GM23248 (cell line): ENCODE measurements at regions not wholly inside any gene's neighbourhood (a gene's known extent, or its start where the extent isn't known, plus 50 kb on each side); places are given as distances from the start of the nearest gene placed in this dataset.

Source experiments
- DNase-seq: peaks from one replicate; pipeline ENCODE4 v3.0.0-alpha.2; 2015
- H2AFZ ChIP-seq: fragments of 200-600 bp; sonication (generic); 2 replicates; pipeline ENCODE4 v1.6.1; 2016; ENCODE audit warnings: antibody characterized with exemption
- H3F3A ChIP-seq: fragments of 200-600 bp; sonication (generic); 2 replicates; pipeline ENCODE4 v1.6.1; 2016; ENCODE audit warnings: mild to moderate bottlenecking, antibody characterized with exemption, mixed run types; ENCODE audit not compliant: insufficient read depth
- H3K27ac ChIP-seq: fragments of 200-600 bp; sonication (generic); 2 replicates; pipeline ENCODE4 v1.5.1; 2016; ENCODE audit warnings: mild to moderate bottlenecking
- H3K27me3 ChIP-seq: fragments of 200-600 bp; sonication (generic); replicated peaks from 2 replicates; pipeline ENCODE4 v1.6.1; 2016; ENCODE audit warnings: mild to moderate bottlenecking; ENCODE audit not compliant: insufficient read depth
- H3K36me3 ChIP-seq: fragments of 200-600 bp; sonication (generic); 2 replicates; pipeline ENCODE4 v1.6.1; 2016; ENCODE audit warnings: low read depth, mild to moderate bottlenecking
- H3K4me1 ChIP-seq: fragments of 200-600 bp; sonication (generic); 2 replicates; pipeline ENCODE4 v1.6.1; 2016; ENCODE audit warnings: mild to moderate bottlenecking; ENCODE audit not compliant: insufficient read depth
- H3K4me2 ChIP-seq: fragments of 200-600 bp; sonication (generic); one replicate; pipeline ENCODE4 v1.6.1; 2016; ENCODE audit warnings: mild to moderate bottlenecking; ENCODE audit not compliant: unreplicated experiment
- H3K4me3 ChIP-seq: fragments of 200-600 bp; sonication (generic); 2 replicates; pipeline ENCODE4 v1.5.1; 2016; ENCODE audit warnings: mild to moderate bottlenecking
- H3K79me2 ChIP-seq: fragments of 200-600 bp; sonication (generic); 2 replicates; pipeline ENCODE4 v1.6.1; 2016; ENCODE audit warnings: mild to moderate bottlenecking; ENCODE audit not compliant: insufficient read depth
- H3K9ac ChIP-seq: fragments of 200-600 bp; sonication (generic); 2 replicates; pipeline ENCODE4 v1.6.1; 2016; ENCODE audit warnings: mild to moderate bottlenecking
- H3K9me2 ChIP-seq: fragments of 200-600 bp; sonication (generic); 2 replicates; pipeline ENCODE4 v1.6.1; 2016; ENCODE audit warnings: mixed run types, mild to moderate bottlenecking, moderate library complexity; ENCODE audit not compliant: insufficient read depth
- H3K9me3 ChIP-seq: fragments of 200-600 bp; sonication (generic); one replicate; pipeline ENCODE4 v1.6.1; 2017; ENCODE audit warnings: low read depth
- H4K20me1 ChIP-seq: fragments of 200-600 bp; sonication (generic); 2 replicates; pipeline ENCODE4 v1.6.0; 2016; ENCODE audit not compliant: insufficient read depth
- EZH2 ChIP-seq: fragments of 200-600 bp; sonication (generic); IDR thresholded peaks from 2 replicates; pipeline ENCODE4 v1.6.1; 2018; ENCODE audit warnings: antibody characterized with exemption, mild to moderate bottlenecking; ENCODE audit not compliant: insufficient read depth, poor library complexity, severe bottlenecking
- EZH2phosphoT487 ChIP-seq: fragments of 200-600 bp; sonication (generic); IDR thresholded peaks from 2 replicates; pipeline ENCODE4 v1.6.1; 2018; ENCODE audit warnings: antibody characterized with exemption, moderate library complexity, mild to moderate bottlenecking, low read depth; ENCODE audit not compliant: insufficient read depth
- WGBS, 2 experiments: methylation state at CpG; one replicate each; pipeline ENCODE4 v1.1.6; 2015 to 2017; ENCODE audit warnings: low lambda C conversion rate in 2 of 2, low coverage in 1 of 2; ENCODE audit errors: missing lambda C conversion rate in 2 of 2; 5-methylcytosine and 5-hydroxymethylcytosine counted together
- in situ Hi-C: fragments of 300-500 bp; cut with MboI; formaldehyde crosslinking; loops from 2 replicates; pipeline ENCODE4 v1.15.0; 2020

DNA sequence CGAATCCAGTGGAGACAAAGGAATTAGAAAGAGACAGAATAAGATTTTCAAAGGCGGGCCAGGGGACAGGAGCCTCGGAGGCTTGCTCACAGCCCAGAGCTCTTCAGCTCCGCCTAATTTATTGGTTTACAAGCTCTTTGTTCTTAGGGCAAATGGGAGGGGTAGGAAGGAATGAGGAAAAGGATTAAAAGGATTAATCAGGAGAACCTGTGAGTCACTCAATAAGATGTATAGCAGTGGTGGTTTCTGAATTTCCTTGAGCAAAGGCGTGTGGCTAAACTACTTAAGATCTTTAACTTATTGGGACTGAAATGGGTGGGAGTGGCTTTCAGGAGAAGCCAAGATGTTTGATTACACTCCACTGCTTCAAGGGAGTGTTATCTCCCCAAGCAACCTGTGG is 456.0 kb upstream of the SPANXN1 start:
- H3K27ac ChIP-seq, result no peak overlapping the region
- H3K9me3 ChIP-seq, result no peaks in the 10 kb centered on the region
- no peaks in the 10 kb centered on the region for H3K79me2 ChIP-seq
- in situ Hi-C loops, result no loop called here
- no peak for DNase-seq
- no peaks in the 10 kb centered on the region for H3K9me2 ChIP-seq
- no peaks in the 10 kb centered on the region for H4K20me1 ChIP-seq
- no peaks in the 10 kb centered on the region for H3K36me3 ChIP-seq
- WGBS, 2 experiments, result 28 to 32% methylated on average over 5 of the region's 5 CpGs
- H3F3A ChIP-seq, result no peaks in the 10 kb centered on the region
- no peak overlapping the region for H3K4me2 ChIP-seq
- no peak overlapping the region for H3K9ac ChIP-seq
- H3K4me1 ChIP-seq, result no peaks in the 10 kb centered on the region
- no peak for TF ChIP-seq EZH2
- no peaks in the 10 kb centered on the region for H3K27me3 ChIP-seq
- no peak overlapping the region for H2AFZ ChIP-seq
- no peak overlapping the region for H3K4me3 ChIP-seq

DNA sequence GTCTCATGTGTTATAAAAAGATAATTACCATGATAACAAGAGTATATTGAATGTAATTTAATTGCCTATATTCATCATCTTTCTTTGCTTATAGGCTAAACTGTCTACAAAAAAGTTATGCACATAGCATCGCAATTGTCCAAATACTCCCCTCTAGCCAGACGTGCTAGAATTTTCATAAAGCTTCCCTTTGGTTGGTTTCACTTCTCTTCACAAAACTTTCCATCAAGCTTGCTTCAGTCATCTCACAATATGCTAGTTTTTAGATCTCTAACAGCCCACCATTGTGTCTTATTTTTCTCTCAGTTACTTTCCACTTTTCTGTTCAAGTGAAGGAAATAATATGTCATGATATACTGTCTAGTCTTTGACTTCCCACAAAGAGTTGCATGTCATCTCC is 448.3 kb upstream of the SPANXN1 start:
- Histone ChIP-seq H3K4me1 (no peaks in the 10 kb centered on the region), H3F3A (no peaks in the 10 kb centered on the region), H3K36me3 (no peaks in the 10 kb centered on the region), H3K9ac (no peak overlapping the region), H3K9me2 (no peaks in the 10 kb centered on the region), H3K79me2 (no peaks in the 10 kb centered on the region), H3K27ac (no peak overlapping the region), H2AFZ (no peak overlapping the region), H3K9me3 (no peaks in the 10 kb centered on the region), H4K20me1 (no peaks in the 10 kb centered on the region), H3K4me3 (no peak overlapping the region), H3K27me3 (no peaks in the 10 kb centered on the region), H3K4me2 (no peak overlapping the region)
- TF ChIP-seq EZH2phosphoT487 (no peak), EZH2 (no peak)
- in situ Hi-C loops, result no loop called here
- DNase-seq, result no peak
- WGBS, 2 experiments, result 19 to 29% methylated on average over 2 of the region's 2 CpGs

DNA sequence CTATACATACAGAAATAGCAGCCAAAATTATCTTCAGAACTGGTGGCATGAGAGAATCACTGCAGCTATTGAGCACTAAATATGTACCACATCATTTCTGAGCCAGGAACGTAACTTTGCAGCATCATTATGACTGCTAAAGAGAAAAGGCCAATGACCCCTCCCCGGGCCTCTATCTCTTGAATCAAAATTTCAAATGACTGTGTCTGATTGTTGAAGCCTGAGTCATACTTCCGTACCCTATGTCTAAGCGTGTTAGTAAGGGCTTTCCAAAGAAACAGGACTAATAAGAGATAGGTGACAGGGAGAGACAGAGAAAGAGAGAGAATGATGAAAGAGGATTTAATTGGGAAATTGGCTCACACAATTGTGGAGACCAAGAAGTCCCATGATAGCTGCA is 445.5 kb upstream of the SPANXN1 start:
- H3K4me2 ChIP-seq, result no peak overlapping the region
- H3K27ac ChIP-seq, result no peak overlapping the region
- no peaks in the 10 kb centered on the region for H4K20me1 ChIP-seq
- H2AFZ ChIP-seq, result no peak overlapping the region
- WGBS, 2 experiments, result 3 to 27% methylated on average over 4 of the region's 4 CpGs
- no peak overlapping the region for H3K9ac ChIP-seq
- H3F3A ChIP-seq, result no peaks in the 10 kb centered on the region
- H3K9me3 ChIP-seq, result no peaks in the 10 kb centered on the region
- in situ Hi-C loops, result no loop called here
- no peaks in the 10 kb centered on the region for H3K9me2 ChIP-seq
- H3K36me3 ChIP-seq, result no peaks in the 10 kb centered on the region
- H3K27me3 ChIP-seq, result no peaks in the 10 kb centered on the region
- TF ChIP-seq EZH2 (no peak), EZH2phosphoT487 (no peak)
- DNase-seq, result no peak
- H3K4me1 ChIP-seq, result no peaks in the 10 kb centered on the region
- H3K4me3 ChIP-seq, result no peak overlapping the region
- H3K79me2 ChIP-seq, result no peaks in the 10 kb centered on the region

DNA sequence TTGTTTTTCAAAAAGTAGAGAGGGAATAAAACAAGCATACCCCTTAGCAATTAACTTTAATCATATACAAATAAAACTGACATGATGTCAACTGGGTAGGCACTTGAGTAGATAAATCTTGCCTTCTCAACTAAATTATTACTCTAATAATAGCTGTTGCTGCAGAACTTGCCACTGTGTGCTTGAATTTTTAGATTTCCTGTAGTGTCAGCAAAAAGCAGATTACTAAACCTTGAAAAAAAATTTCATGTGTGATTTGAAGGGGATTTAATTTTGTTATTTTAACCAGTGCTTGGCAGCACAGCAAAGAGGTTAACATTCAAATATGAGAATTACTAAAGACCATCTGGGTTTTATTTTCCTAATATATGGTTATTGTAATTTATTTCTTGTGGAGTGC is 438.3 kb upstream of the SPANXN1 start:
- Histone ChIP-seq H3K4me1 (no peaks in the 10 kb centered on the region), H3K27ac (no peak overlapping the region), H2AFZ (no peak overlapping the region), H3K79me2 (no peaks in the 10 kb centered on the region), H3K9ac (no peak overlapping the region), H3F3A (no peaks in the 10 kb centered on the region), H3K36me3 (no peaks in the 10 kb centered on the region), H4K20me1 (no peaks in the 10 kb centered on the region), H3K9me2 (no peaks in the 10 kb centered on the region), H3K4me3 (no peak overlapping the region), H3K9me3 (no peaks in the 10 kb centered on the region), H3K27me3 (no peaks in the 10 kb centered on the region), H3K4me2 (no peak overlapping the region)
- TF ChIP-seq EZH2phosphoT487 (no peak), EZH2 (no peak)
- in situ Hi-C loops, result no loop called here
- no peak for DNase-seq

DNA sequence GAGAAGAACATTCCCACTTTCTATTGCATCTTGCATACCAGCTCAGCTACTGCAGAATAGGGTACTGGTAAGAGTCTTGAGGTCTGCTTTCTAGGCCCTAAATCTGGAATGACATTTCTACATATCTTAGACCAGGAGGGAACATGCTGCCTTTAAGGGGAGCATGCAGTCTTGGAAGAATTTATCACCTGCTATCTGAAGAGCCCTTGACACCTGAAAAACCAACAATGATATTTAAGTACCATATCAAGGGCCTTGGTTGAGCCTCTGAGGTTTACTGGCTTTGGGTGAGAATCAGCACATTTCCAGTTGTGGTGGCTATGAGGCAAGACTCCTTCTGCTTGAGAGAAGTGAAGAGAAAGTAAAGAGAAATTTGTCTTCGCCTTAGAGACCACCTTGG is 436.8 kb upstream of the SPANXN1 start:
- no peaks in the 10 kb centered on the region for H3K4me1 ChIP-seq
- H3K9ac ChIP-seq, result no peak overlapping the region
- H3K27me3 ChIP-seq, result no peaks in the 10 kb centered on the region
- 13% methylated on average over 1 of the region's 1 CpG; no CpG with 5 or more reads in 1 of the 2 experiments for WGBS, 2 experiments
- no peaks in the 10 kb centered on the region for H3K9me2 ChIP-seq
- H2AFZ ChIP-seq, result no peak overlapping the region
- H3K36me3 ChIP-seq, result no peaks in the 10 kb centered on the region
- H3K27ac ChIP-seq, result no peak overlapping the region
- no peak overlapping the region for H3K4me3 ChIP-seq
- TF ChIP-seq EZH2, result no peak
- TF ChIP-seq EZH2phosphoT487, result no peak
- no peaks in the 10 kb centered on the region for H4K20me1 ChIP-seq
- H3K79me2 ChIP-seq, result no peaks in the 10 kb centered on the region
- H3K4me2 ChIP-seq, result no peak overlapping the region
- no peaks in the 10 kb centered on the region for H3F3A ChIP-seq
- no peaks in the 10 kb centered on the region for H3K9me3 ChIP-seq
- DNase-seq, result no peak
- in situ Hi-C loops, result no loop called here
